GM19328 (cell line): ENCODE measurements at regions not wholly inside any gene's neighbourhood (a gene's known extent, or its start where the extent isn't known, plus 50 kb on each side); places are given as distances from the start of the nearest gene placed in this dataset.

Source experiments
- ATAC-seq: cut with Tn5 transposase; IDR thresholded peaks from one replicate; pipeline ENCODE4 v1.9.1; 2021; ENCODE audit warnings: mild to moderate bottlenecking, moderate library complexity; ENCODE audit not compliant: unreplicated experiment

DNA sequence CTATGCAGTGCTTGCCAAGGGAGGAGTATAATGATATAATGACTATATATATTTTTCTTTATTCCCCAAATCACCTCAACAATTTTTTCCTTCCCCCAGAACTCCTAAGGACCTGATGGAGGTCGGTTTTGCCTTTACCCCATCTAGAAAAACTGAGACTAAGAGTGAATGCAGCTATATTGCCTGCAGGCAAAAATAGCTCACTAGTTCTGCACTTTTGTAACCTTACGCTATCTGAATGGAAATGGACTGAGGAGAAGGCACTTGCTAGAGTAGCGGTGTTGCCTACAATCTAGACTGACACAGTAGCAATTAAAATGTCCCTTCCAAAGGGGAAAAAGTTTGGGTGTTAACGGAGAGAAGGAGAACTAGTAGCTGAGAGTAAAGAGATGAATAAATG lies 379.5 kb upstream of the SEMA6D start:
- ATAC-seq, result no peak

DNA sequence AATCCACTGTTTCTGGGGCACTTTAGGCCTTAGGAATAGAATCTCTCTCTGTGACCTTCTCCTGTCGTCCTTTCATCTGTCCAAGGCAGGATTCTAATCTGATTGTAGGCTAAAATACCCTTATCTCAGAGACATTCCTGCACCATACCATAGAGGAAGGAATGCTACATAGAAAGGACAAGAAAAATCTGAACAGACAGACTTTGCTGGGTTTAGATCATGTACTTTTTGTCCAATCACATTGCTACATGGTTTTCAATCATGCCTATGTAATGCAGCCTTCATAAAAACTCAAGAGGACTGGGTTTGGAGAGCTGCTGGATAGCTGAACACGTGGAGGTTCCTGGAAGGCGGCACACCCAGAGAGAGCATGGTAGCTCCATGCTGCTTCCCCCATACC lies 378.5 kb upstream of the SEMA6D start:
- ATAC-seq, result no peak

DNA sequence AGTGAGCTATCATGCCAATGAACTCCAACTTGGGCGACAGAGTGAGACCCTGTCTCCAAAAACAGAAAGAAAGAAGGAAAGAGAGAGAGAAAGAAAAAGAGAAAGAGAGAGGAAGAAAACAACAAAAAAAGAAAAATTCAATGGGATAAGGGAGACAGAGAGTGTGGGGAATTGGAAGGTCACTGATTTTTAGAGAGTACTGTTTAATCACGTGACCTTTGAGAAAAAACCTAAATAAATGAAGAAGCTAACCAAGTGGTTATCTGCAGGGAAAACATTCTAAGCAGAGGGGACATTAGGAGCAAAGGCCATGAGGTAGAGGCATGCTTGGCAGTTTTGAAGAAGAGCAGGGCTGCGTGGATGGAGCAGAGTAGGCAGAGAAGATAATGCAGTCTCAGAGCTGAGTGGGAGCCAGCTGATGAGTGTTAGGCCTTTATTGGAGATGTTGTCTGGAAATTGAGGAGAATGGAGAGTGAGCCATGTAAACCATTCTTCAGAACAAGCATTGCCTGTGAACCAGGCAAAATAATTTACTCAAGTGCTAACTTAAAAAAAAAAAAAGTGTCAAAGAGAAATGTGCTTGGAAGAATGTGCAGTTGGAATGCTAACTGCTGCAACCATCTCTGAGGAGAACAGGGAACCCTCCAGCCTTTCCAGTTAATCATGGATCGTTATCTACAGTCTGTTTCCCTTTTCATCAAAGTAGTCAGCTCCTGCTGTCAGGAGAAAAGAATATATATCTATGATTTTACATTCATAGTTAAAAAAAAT lies 377.3 kb upstream of the SEMA6D start:
- no peak for ATAC-seq

DNA sequence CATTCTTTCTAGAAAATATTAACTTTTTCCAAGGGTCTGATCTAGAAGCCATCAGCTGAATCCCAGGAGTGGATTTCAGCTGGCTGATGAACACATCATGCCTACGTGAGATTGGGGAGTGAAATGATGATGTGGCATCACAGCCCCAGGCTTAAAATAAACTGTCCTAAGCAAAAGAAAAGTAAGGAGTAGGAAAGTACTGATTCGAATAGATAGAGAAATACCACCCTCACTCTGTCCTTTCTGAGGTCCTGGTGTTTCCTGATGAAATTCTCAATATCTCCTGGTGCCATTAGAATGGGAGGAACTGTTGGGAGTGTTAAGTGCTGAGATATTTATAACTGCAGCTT lies 376.8 kb upstream of the SEMA6D start:
- ATAC-seq, result no peak

DNA sequence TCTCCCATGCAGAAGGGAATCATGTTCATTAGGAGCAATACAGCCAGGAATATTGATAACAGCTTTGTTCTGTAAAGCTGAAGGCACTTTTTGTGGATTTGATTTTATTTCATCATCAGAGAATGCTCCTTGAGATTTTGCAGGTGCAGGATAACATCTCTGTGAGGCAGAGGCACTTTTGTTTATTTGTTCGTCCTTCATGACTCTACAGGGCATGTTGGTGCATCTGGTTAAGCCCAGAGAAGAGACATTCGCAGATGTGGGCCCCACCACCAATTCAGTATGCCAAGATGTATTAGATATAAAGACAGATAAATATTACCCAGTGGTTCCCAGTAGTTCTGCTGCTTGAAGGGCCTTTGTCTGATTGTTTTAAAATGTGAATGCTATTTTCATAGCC lies 368.1 kb upstream of the SEMA6D start:
- ATAC-seq, result no peak

DNA sequence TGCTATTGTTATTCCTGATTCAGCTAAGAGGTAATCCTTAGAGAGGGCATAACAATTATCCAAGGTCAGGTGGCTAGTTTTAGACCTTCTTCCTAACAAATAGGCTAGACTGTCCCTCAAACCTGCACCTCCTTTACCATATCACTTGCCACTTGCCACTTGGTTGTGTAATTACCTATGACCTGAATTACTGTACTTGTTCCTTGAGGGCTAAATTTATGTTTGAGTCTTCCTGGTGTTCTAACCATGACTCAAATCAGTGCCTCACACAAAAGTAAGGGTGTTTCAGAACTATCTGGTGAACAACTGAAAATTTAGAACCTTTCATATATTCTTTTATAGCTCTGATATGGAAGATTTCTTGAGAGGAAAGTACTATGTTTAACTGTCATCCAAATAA lies 365.8 kb upstream of the SEMA6D start:
- ATAC-seq, result no peak

DNA sequence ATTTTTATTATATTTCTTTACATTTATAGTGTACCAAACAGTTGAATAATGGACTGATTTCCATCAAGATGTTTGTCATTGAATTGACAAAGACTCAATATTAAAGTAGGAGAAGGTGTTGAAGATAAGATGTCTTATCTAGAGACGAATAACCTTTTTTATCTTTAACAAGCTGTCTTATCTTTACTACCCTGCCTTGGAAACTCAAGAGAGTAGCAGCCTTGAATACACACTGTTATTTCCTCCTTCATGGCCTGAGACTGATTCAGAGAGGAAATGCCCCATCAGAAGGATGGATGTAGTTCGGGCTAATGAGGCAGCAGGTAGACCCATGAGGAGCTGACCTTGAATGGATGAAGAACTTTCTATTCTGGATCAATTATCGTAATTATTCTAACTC lies 365.1 kb upstream of the SEMA6D start:
- no peak for ATAC-seq

DNA sequence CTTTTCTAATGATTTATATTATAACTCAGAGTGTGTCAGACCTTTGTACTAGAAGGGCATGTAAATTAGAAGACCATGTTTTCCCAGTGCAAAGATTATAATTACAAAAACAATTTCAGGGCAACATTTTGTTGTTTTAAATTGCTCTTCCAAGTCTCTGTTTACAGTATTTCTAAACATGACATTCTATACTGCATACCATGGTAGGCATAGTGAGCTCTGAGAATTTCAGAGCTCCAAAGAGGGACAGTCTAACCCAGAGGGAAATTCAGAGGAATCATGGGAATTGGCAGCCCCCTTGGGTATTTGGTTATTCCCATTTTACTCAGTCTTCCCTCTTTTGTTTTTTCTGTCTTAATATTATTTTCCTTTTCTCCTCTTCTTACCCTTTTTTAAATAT lies 361.5 kb upstream of the SEMA6D start:
- no peak for ATAC-seq

DNA sequence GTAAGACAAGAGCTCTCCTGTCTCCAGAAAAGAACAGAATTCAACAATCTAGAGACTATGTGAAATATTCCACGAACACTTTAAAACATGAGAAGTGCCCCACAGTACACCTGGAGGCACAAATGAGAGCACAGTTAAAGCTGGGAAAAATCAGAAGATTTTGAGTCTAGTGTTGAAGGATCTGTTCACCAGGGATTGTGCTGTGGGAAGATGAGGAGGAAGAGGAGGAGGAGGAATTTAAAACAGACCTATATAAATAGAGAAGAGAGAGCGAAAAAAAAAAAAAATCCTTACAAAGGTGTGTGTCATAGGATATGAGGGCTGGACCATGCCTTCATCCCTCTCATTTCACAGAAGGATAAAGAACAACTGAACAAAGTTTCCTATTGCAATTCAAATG lies 361.0 kb upstream of the SEMA6D start:
- ATAC-seq, result no peak

DNA sequence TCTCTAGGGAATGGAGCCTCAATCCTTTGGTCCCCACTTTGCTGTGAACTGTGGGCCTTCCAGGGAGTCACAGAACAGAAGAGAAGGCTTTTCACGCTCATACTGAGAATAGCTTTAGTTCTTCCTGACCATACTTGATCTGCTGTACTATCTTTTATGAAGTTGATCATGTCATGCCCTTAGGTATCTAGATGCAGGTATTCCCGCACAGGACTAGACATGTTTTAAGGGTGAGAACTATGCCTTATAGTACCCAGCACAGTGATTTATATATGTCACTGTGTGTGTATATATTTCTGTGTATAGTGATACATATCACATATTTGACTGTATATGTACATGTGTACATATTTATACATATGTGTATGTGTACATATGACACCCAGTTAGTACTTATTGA lies 358.4 kb upstream of the SEMA6D start:
- no peak for ATAC-seq

DNA sequence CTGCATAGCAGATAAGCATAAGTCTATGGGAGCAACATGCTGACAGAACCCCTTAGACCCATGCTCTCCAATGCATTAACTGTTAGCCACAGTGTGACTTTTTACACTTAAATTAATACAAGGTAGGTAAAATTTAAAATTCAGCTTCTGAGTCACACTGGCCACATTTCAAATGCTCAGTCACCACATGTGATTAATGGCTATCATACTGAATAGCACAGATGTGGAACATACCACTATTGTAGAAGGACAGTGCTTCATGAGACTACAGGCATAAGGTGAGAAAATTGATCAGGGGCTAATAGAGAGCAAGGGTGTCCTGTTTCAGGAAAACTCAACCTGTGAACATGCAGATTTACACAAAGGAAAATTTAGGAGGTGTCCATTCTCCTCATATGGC lies 357.0 kb upstream of the SEMA6D start:
- ATAC-seq, result no peak

DNA sequence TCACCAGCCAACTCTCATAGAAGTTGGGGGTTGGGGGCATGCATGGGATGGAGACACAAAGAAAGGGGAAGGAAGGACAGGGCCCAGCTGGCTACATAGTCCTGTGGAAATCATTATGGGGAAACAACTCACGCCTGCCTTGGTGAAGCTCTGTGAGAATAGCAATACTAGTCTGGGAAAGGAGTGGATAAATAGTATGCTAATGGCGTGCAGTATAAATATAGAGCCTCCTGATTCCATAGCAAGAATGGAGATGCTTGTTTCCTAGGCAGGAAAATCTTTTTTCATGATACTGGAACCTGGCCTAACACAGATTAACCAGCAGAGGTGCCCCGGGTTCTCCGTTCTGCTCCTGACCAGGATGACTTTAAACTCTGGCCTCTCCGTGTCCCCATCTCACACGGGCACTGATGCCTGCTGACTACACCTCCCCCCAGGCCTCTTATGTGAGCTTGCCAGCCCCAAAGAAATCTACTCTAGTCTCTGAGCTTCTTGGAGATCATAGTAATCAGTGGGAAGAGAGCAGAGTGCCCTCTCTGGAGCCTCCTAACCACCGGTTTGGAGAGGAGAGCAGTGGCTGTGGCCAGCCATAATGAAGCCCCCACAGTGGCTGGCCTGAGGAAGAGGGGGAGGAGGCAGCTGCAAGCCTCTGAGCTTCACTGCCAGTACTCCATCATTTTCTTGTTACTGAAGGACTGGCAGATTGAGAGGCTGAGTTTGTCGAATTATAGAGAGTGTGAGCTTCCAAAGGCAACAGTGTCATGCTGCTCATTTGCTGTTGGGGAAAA lies 355.0 kb upstream of the SEMA6D start:
- no peak for ATAC-seq

DNA sequence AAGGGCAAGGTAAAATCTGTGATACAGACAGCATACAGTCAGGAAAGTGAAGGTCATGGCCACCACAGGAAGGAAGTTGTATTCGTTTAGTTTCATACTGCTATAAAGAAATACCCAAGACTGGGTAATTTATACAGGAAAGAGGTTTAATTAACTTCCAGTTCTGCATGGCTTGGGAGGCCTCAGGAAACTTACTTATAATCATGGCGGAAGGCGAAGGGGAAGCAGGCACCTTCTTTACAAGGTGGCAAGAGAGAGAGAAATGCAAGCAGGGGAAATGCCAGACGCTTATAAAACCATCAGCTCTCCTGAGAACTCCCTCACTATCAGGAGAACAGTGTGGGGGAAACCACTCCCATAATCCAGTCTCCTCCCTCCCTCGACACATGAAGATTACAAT lies 353.7 kb upstream of the SEMA6D start:
- no peak for ATAC-seq

DNA sequence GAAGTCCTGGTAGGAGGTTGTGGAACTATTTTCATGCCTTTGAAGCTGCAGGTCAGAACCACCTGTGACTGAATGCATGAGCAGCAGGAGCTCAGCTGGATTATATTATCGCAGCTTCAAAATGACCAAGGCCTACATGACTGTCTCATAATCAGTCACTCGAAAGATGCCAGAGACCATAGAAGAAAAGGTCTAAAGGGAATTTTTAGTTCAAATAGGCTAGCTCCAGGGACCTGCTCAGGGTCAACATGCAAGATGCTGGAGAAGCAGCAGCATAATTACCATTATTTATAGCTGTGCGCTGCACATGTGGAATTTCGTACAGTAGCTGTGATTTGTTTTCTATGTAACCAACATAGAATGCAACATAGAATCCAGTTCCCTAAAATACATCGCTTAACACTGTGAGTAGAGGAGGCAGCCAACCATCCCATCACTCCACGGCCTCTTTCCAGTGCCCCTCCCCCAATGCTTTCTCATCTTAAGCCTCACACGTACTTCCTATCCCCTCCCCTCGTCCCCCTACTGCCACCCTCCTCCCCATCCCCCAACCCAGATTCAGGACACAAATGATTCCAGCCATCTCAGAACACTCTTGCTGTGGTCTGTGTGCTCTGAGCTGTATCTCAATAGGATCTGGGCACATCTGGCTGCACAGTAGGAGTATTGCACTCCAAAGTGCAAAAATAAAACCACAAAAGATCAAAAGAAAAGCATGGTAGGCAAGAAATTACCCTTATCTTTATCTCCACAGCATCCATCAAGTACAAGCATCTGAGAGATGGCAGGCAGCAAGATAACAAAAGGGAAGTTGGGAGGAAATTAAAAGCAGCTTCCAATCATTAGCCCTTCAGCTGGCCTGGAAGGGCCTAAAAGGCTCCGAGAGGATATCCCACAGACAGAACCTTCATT lies 352.8 kb upstream of the SEMA6D start:
- no peak for ATAC-seq

DNA sequence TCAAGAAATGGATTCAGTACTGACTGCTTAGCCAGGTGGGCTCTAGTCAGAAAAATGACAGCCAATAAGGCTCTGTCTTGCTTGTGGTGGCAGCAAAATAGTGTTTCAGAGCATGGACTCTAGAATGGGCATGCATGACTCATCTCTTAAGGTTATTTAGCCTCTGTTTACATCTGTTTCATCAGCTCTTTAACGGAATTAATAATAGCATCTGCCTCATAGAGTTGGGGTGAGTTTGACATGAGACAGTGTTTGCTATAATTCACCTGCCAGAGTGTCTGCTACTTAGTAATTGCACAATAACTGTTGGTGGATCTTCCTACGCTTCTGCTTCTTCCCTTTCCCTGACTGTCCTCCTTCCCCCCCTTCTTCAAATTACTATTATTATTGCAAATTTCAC lies 350.4 kb upstream of the SEMA6D start:
- no peak for ATAC-seq

DNA sequence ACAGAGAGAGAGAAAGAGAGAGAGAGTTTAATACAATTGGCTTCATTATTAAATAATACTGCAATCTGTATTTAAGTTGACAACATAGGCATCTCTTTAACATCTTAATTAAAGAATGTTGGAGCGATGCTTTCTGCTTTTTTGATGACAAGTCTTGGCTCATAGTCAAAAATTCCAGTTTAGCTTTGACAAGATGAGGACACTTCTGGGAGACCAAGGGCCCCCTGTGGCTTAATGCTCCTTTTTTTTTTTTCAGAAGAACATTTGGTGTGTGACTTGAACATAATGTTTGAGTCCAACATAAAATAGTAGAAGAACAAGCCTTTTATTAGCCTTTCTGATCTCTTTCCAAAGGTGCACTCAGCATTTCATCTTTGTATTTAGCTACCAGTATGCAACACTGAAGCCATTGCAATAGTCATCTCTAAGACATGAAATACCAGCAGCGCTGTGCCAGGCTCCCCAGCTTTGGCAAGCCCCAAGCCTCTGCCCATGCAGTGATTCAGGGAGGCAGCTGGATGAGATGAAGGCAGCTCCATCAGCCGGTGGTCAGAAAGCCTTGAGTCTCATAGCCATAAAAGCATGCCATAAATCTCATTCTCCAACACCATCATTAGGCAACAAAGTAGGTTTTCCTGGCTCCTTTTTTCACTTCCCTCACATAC lies 349.4 kb upstream of the SEMA6D start:
- ATAC-seq, result no peak

DNA sequence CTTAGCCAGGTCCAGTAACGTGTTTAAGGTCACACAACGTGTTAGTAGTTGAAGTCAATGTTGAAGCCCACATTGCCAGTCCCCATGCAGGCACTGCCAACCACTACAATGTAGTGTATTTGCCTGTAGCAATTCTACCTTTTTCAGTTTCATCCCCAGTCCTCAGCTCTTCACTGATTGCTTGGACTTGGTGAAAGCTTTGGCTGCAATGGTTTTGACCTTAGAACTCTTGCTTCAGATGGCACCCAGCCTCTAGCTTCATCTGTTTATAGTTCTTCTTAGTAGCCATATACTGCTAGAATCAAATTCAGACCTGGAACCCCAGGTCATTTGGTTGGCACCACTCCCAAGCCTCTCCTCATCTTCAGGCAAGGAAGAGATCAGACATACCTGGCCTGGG lies 345.4 kb upstream of the SEMA6D start:
- no peak for ATAC-seq

DNA sequence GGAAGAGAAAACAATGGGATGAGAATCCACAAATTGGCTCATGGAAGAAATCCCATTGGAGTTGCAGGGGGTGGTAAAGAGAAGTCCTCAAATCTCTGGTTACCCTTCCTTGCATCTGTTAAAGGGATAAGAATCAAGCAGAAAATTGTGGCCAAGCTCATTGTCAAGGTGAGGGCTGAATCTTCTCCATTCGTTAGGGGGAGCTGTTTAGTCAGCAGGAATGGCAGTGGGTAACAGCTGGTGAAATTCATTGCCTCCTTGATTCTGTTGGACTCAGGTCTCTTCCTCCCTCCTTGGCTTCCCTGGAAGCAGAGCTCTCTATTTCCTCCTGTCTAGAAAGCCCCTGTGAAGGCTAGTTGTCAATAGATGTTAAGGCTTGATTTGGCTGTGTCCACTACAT lies 343.1 kb upstream of the SEMA6D start:
- ATAC-seq, result no peak

DNA sequence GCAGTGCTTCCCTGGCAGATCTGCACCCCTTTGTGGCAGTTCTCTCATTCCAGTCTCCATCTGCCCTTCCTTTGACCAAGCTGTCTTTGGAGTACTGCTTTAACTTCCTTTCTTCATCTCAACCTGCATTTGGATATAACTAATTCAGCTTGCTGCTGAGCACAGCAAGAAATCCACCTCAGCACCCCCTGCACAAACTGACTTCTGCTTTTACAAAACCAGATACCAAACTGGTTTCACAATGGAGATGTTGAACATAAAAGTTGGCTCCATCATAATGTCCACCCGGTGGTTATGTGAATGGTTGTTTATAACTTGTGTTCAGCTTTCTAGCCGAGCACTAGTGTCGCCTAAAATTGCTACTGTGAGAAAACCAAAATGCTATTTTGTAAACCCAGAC lies 341.1 kb upstream of the SEMA6D start:
- no peak for ATAC-seq

DNA sequence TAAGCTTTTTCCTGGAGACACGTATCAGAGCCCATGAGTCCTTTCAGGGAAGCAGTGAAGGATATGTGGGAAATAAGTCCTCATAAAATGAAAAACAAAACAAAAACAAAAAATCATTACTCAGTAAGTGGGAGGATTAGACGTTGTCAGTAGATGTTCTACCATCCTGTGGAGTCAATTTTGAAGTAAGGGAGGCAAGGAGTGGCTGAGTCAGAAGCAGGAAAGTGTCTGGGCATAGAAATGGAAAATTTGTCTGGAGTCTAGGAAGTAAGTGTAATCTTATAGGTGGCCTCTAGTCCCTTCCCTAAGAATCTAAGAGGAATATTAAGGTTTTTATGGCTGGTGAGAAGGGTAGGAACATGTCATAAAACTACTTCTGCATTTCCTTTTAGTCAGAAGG lies 339.8 kb upstream of the SEMA6D start:
- ATAC-seq, result no peak

DNA sequence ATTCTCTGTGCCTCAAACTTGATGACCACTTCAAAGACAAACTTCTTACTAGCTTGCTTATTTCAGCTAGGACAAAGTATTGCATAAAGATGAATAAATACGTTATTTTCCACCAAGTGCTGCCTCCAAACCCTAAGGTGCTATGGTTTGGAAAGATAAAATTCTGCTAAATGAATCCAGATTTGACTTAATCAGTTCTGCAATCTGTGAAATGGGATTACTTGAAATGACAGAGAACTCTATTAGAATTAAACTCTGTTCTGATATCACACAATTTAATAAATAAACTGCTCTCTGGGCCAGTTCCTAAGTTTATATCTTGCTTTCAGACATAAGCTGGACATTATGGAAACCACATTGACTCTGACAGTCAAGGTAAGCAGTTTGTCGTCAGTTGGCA lies 338.8 kb upstream of the SEMA6D start:
- ATAC-seq, result no peak
